H1 (cell line): ENCODE measurements at regions not wholly inside any gene's neighbourhood (a gene's known extent, or its start where the extent isn't known, plus 50 kb on each side); places are given as distances from the start of the nearest gene placed in this dataset.

Experiments used
- CTCF ChIA-PET: fragments of 300-600 bp; sonication (Branson Sonifier 250); formaldehyde crosslinking; loops from one replicate; lab custom pipeline; 2021; ENCODE audit not compliant: partially characterized antibody; lab: Charles Lee
- POLR2A ChIA-PET: fragments of 300-600 bp; sonication (Branson Sonifier 250); formaldehyde crosslinking; loops from one replicate; lab custom pipeline; 2021; ENCODE audit warnings: inconsistent platforms; ENCODE audit not compliant: partially characterized antibody; lab: Charles Lee
- DNase-seq, 2 experiments: peaks; one replicate each; pipeline versions ENCODE4 v3.0.0 to v3.0.0-alpha.2; 2010 to 2022; ENCODE audit warnings: low spot score in 2 of 2, low read depth in 1 of 2, mixed read lengths in 1 of 2
- FAIRE-seq: peaks from 2 replicates; lab custom pipeline; 2011; peaks lifted over from hg19 to GRCh38; lab: Jason Lieb, UNC
- H2AFZ ChIP-seq: 2 replicates; pipeline ENCODE4 v1.8.1; 2012; ENCODE audit warnings: low read length, inconsistent platforms
- H2AK5ac ChIP-seq: 2 replicates; pipeline ENCODE4 v1.6.1; 2013; ENCODE audit warnings: low read depth, low read length
- H2BK120ac ChIP-seq: replicated peaks from 2 replicates; pipeline ENCODE3; 2013; ENCODE audit warnings: low read depth, low read length, inconsistent platforms
- H2BK12ac ChIP-seq: 2 replicates; pipeline ENCODE4 v1.6.1; 2013; ENCODE audit warnings: low read depth, low read length
- H2BK15ac ChIP-seq: 2 replicates; pipeline ENCODE4 v1.6.1; 2013; ENCODE audit warnings: low read length
- H2BK20ac ChIP-seq: 2 replicates; pipeline ENCODE4 v1.6.1; 2013; ENCODE audit warnings: low read length
- H2BK5ac ChIP-seq: 2 replicates; pipeline ENCODE4 v1.6.1; 2013; ENCODE audit warnings: low read depth, low read length
- H3K14ac ChIP-seq: 2 replicates; pipeline ENCODE4 v1.6.1; 2013; ENCODE audit warnings: inconsistent platforms; ENCODE audit not compliant: insufficient read length
- H3K18ac ChIP-seq: 2 replicates; pipeline ENCODE4 v1.6.1; 2013; ENCODE audit warnings: low read length; ENCODE audit errors: extremely low read depth
- H3K23ac ChIP-seq: 2 replicates; pipeline ENCODE4 v1.6.1; 2013; ENCODE audit warnings: inconsistent platforms; ENCODE audit not compliant: insufficient read length
- H3K23me2 ChIP-seq: 2 replicates; pipeline ENCODE4 v1.6.1; 2013; ENCODE audit warnings: low read depth, low read length
- H3K27ac ChIP-seq: 2 replicates; pipeline ENCODE4 v1.6.1; 2011; ENCODE audit warnings: low read depth, low read length, inconsistent platforms
- H3K27me3 ChIP-seq, 4 experiments: replicated peaks in 1 of 4; 1 replicate in 1 of 4; 2 replicates in 3 of 4; pipeline versions ENCODE4 v1.6.1 to v1.8.1; 2011 to 2013; ENCODE audit warnings: low read length in 3 of 4, mild to moderate bottlenecking in 3 of 4, inconsistent platforms in 2 of 4, mixed read lengths in 2 of 4, moderate library complexity in 1 of 4; ENCODE audit not compliant: control insufficient read depth in 3 of 4, insufficient read depth in 3 of 4; ENCODE audit errors: extremely low read depth in 1 of 4
- H3K36me3 ChIP-seq, 4 experiments: 2 replicates each; pipeline versions ENCODE4 v1.6.1 to v1.8.1; 2011 to 2013; ENCODE audit warnings: mild to moderate bottlenecking in 4 of 4, low read length in 3 of 4, moderate library complexity in 2 of 4, control low read depth in 1 of 4, inconsistent platforms in 1 of 4; ENCODE audit not compliant: insufficient read depth in 4 of 4, control insufficient read depth in 2 of 4
- H3K4ac ChIP-seq: replicated peaks from 2 replicates; pipeline ENCODE3; 2013; ENCODE audit warnings: low read length, low read depth, mixed read lengths, inconsistent platforms; ENCODE audit not compliant: insufficient read length
- H3K4me1 ChIP-seq, 4 experiments: replicated peaks in 1 of 4; 1 replicate in 1 of 4; 2 replicates in 3 of 4; pipeline versions ENCODE4 v1.6.1 to v1.8.1; 2011 to 2013; ENCODE audit warnings: low read length in 3 of 4, inconsistent platforms in 2 of 4, mixed read lengths in 1 of 4; ENCODE audit not compliant: insufficient read depth in 4 of 4, control insufficient read depth in 3 of 4
- H3K4me2 ChIP-seq, 2 experiments: 2 replicates each; pipeline versions ENCODE4 v1.6.1 to v1.8.1; 2011 to 2013; ENCODE audit warnings: low read depth in 2 of 2, low read length in 2 of 2, control low read depth in 1 of 2, inconsistent platforms in 1 of 2, mild to moderate bottlenecking in 1 of 2; ENCODE audit not compliant: insufficient read depth in 1 of 2
- H3K4me3 ChIP-seq, 4 experiments: fragments of 200-600, 300-600 bp in 1 of 4; sonication (generic), shearing (Covaris generic), sonication (Bioruptor Twin) in 1 of 4; 2 replicates each; pipeline versions ENCODE4 v1.5.1 to v1.8.1; 2011 to 2016; ENCODE audit warnings: low read length in 4 of 4, low read depth in 3 of 4, control low read depth in 2 of 4, inconsistent platforms in 2 of 4, mild to moderate bottlenecking in 2 of 4, mixed read lengths in 1 of 4, moderate library complexity in 1 of 4; ENCODE audit not compliant: insufficient read depth in 2 of 4; ENCODE audit errors: extremely low read depth in 1 of 4
- H3K56ac ChIP-seq: replicated peaks from 2 replicates; pipeline ENCODE3; 2013; ENCODE audit warnings: low read depth, mild to moderate bottlenecking, mixed read lengths, low read length, inconsistent platforms; ENCODE audit not compliant: insufficient read length
- H3K79me1 ChIP-seq: 2 replicates; pipeline ENCODE4 v1.6.1; 2013; ENCODE audit warnings: low read depth, low read length, control low read depth
- H3K79me2 ChIP-seq, 2 experiments: 2 replicates each; pipeline versions ENCODE4 v1.6.1 to v1.8.1; 2012 to 2013; ENCODE audit warnings: low read length in 2 of 2, mild to moderate bottlenecking in 2 of 2, inconsistent platforms in 1 of 2; ENCODE audit not compliant: insufficient read depth in 2 of 2, control insufficient read depth in 1 of 2
- H3K9ac ChIP-seq, 4 experiments: replicated peaks in 1 of 4; 1 replicate in 1 of 4; 2 replicates in 3 of 4; pipeline versions ENCODE4 v1.6.1 to v1.8.1; 2011 to 2013; ENCODE audit warnings: low read depth in 3 of 4, low read length in 3 of 4, control low read depth in 2 of 4, mild to moderate bottlenecking in 2 of 4, moderate library complexity in 2 of 4, inconsistent platforms in 1 of 4; ENCODE audit errors: extremely low read depth in 1 of 4
- H3K9me3 ChIP-seq, 2 experiments: 2 replicates each; pipeline versions ENCODE4 v1.6.1 to v1.8.1; 2012 to 2013; ENCODE audit warnings: mild to moderate bottlenecking in 2 of 2, moderate library complexity in 2 of 2, control low read depth in 1 of 2, inconsistent platforms in 1 of 2, low read depth in 1 of 2, low read length in 1 of 2, mixed read lengths in 1 of 2; ENCODE audit not compliant: insufficient read depth in 2 of 2
- H4K20me1 ChIP-seq, 2 experiments: replicated peaks in 1 of 2; 2 replicates each; pipeline versions ENCODE3 to v1.8.1; 2011 to 2013; ENCODE audit warnings: inconsistent platforms in 2 of 2, low read length in 2 of 2, mild to moderate bottlenecking in 1 of 2; ENCODE audit not compliant: insufficient read depth in 2 of 2, control insufficient read depth in 1 of 2
- H4K5ac ChIP-seq: 2 replicates; pipeline ENCODE4 v1.6.1; 2013; ENCODE audit warnings: low read length, low read depth, mixed read lengths, inconsistent platforms; ENCODE audit not compliant: insufficient read length
- H4K8ac ChIP-seq: 2 replicates; pipeline ENCODE4 v1.8.0; 2013; ENCODE audit warnings: mild to moderate bottlenecking, moderate library complexity, low read length, inconsistent platforms; ENCODE audit not compliant: insufficient read depth; ENCODE audit errors: extremely low read depth
- H4K91ac ChIP-seq: replicated peaks from 2 replicates; pipeline ENCODE3; 2013; ENCODE audit warnings: low read length, mixed read lengths, inconsistent platforms; ENCODE audit not compliant: insufficient read length
- SAP30 ChIP-seq: fragments of 300-600 bp; sonication (generic); IDR thresholded peaks from 2 replicates; pipeline ENCODE4 v1.7.1; 2012; ENCODE audit warnings: low read length, moderate library complexity, mild to moderate bottlenecking, inconsistent platforms; ENCODE audit not compliant: insufficient read depth, insufficient replicate concordance
- WGBS, 2 experiments: shearing (Covaris generic) in 1 of 2; methylation state at CpG; one replicate each; pipeline versions ENCODE4 v1.1.6 to v1.1.7; 2013 to 2015; ENCODE audit warnings: low lambda C conversion rate in 2 of 2, mixed read lengths in 2 of 2, inconsistent platforms in 1 of 2, low coverage in 1 of 2, missing lambda C conversion rate in 1 of 2; ENCODE audit not compliant: insufficient replicate concordance in 2 of 2, insufficient coverage in 1 of 2, insufficient read length in 1 of 2; ENCODE audit errors: extremely low coverage in 1 of 2, missing lambda C conversion rate in 1 of 2; 5-methylcytosine and 5-hydroxymethylcytosine counted together

DNA sequence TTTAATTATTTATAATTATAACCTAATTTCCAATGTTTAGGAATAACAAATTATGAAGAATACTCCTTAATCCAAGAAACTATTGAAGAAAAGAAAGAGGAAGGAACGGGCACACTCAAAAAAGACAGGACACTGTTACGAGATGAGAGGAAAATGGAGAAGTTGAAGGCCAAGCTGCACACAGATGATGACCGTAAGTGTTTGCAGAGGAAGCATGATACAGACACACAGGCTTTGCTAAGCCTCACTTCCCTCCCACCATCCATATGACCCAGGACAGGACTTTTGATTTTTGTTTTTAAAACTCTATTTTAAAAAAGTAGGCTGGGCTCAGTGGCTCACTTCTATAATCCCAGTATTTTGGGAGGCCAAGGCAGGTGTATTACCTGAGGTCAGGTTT lies 389.4 kb upstream of the TPM1 start:
- no peak overlapping the region for H2BK120ac ChIP-seq
- H3K79me2 ChIP-seq = no peaks in the 10 kb centered on the region
- no peak overlapping the region for H2BK5ac ChIP-seq
- H3K18ac ChIP-seq = no peak overlapping the region
- H3K23ac ChIP-seq = no peak overlapping the region
- H2BK15ac ChIP-seq = no peak overlapping the region
- CTCF ChIA-PET = interaction anchor here (0.7 to 1.2 kb wide), 3 partner anchors 9 to 679 kb away, joined by 3 read pairs; no protein-coding TSS in a partner anchor
- H2BK20ac ChIP-seq = no peak overlapping the region
- H3K56ac ChIP-seq = no peak overlapping the region
- no peaks in the 10 kb centered on the region for H3K27me3 ChIP-seq
- no peak overlapping the region for H3K14ac ChIP-seq
- no peak overlapping the region for H3K27ac ChIP-seq
- H2AFZ ChIP-seq = no peak overlapping the region
- H3K4me1 ChIP-seq = no peaks in the 10 kb centered on the region; a peak in 1 of 7 replicates
- no peak overlapping the region for H4K91ac ChIP-seq
- H3K79me1 ChIP-seq = no peaks in the 10 kb centered on the region
- DNase-seq (no peak), FAIRE-seq (no peak)
- H4K20me1 ChIP-seq = no peaks in the 10 kb centered on the region
- H3K9me3 ChIP-seq = no peaks in the 10 kb centered on the region
- H3K4me2 ChIP-seq = no peak overlapping the region
- no peak for TF ChIP-seq SAP30
- H3K23me2 ChIP-seq = no peaks in the 10 kb centered on the region
- no peak overlapping the region for H4K8ac ChIP-seq
- no peak overlapping the region for H3K4me3 ChIP-seq
- no peak overlapping the region for H3K4ac ChIP-seq
- WGBS, 2 experiments = 78% methylated on average over 3 of the region's 3 CpGs; no CpG with 5 or more reads in 1 of the 2 experiments
- no peak overlapping the region for H2BK12ac ChIP-seq
- H3K9ac ChIP-seq = no peak overlapping the region
- peaks cover 0 to 3% (median 1%) of the 10 kb centered on the region in 4 experiments; a peak in 3 of 8 replicates for H3K36me3 ChIP-seq
- POLR2A ChIA-PET = interaction anchor here (0.6 kb wide), 1 partner anchor 97 kb away, joined by 3 read pairs; no protein-coding TSS in a partner anchor
- no peak overlapping the region for H2AK5ac ChIP-seq
- no peak overlapping the region for H4K5ac ChIP-seq
